ENCODE measurements at regions not wholly inside any gene's neighbourhood (a gene's known extent, or its start where the extent isn't known, plus 50 kb on each side); places are given as distances from the start of the nearest gene placed in this dataset.

DNA sequence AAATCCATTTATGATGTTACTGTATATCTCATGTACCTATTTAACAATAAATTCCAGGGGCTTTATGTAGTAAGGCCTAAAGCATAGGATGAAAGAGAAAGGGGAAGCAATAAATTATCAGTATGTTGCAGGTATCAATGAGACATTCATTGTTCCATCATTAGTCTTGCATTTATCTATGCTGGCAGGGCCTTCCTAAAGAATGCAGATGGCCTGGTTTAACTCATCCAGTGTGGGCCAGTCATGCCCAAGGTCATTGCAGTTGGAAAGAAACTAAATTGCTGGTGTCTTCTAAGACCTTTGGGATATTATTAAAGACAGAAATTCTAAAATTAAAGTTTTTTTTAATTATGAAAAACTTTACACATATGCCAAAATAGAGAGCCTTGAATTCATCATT is 98.3 kb downstream of the AVPR1A start:
- TF ChIP-seq, protein P1, sequence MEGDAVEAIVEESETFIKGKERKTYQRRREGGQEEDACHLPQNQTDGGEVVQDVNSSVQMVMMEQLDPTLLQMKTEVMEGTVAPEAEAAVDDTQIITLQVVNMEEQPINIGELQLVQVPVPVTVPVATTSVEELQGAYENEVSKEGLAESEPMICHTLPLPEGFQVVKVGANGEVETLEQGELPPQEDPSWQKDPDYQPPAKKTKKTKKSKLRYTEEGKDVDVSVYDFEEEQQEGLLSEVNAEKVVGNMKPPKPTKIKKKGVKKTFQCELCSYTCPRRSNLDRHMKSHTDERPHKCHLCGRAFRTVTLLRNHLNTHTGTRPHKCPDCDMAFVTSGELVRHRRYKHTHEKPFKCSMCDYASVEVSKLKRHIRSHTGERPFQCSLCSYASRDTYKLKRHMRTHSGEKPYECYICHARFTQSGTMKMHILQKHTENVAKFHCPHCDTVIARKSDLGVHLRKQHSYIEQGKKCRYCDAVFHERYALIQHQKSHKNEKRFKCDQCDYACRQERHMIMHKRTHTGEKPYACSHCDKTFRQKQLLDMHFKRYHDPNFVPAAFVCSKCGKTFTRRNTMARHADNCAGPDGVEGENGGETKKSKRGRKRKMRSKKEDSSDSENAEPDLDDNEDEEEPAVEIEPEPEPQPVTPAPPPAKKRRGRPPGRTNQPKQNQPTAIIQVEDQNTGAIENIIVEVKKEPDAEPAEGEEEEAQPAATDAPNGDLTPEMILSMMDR (IDR thresholded peaks at IDR 0.05): no peak
- no peak for TF ChIP-seq POLR2A (IDR thresholded peaks at IDR 0.05)

Data from ovary (tissue), 3 donors.